ENCODE measurements at regions not wholly inside any gene's neighbourhood (a gene's known extent, or its start where the extent isn't known, plus 50 kb on each side); places are given as distances from the start of the nearest gene placed in this dataset.

GRCh38 chr16:64381979-64382378, 739.9 kb downstream of the CDH11 start:
- H3K4me1 ChIP-seq: no peaks in the 10 kb centered on the region
- DNase-seq: no peak
- TF ChIP-seq CTCF (IDR thresholded peaks at IDR 0.05; ENCODE audit: low read depth, low read length): no peak
- no peaks in the 10 kb centered on the region for H3K36me3 ChIP-seq
- no peaks in the 10 kb centered on the region for H3K27me3 ChIP-seq
- H3K9me3 ChIP-seq: no peaks in the 10 kb centered on the region
- H3K4me3 ChIP-seq (ENCODE audit: low read depth, low read length): no peak overlapping the region

- DNase-seq: peak; percentile 17
- Histone ChIP-seq H3K4me1 (no peaks in the 10 kb centered on the region), H3K9me3 (no peaks in the 10 kb centered on the region)
Observed at GRCh38 chr16:64380751-64381150, 741.1 kb downstream of the CDH11 start.

GRCh38 chr16:64375391-64375980, 746.4 kb downstream of the CDH11 start:
- TF ChIP-seq CTCF (IDR thresholded peaks at IDR 0.05; ENCODE audit: low read depth, low read length): no peak
- Histone ChIP-seq H3K4me1 (no peaks in the 10 kb centered on the region), H3K36me3 (no peaks in the 10 kb centered on the region), H3K9me3 (no peaks in the 10 kb centered on the region), H3K4me3 (ENCODE audit: low read depth, low read length) (no peak overlapping the region), H3K27me3 (no peaks in the 10 kb centered on the region)
- DNase-seq: no peak

More at GRCh38 chr16:64380751-64381150, 741.1 kb downstream of the CDH11 start:
- H3K27me3 ChIP-seq: no peaks in the 10 kb centered on the region
- no peak overlapping the region for H3K4me3 ChIP-seq (ENCODE audit: low read depth, low read length)
- no peak for TF ChIP-seq CTCF (IDR thresholded peaks at IDR 0.05; ENCODE audit: low read depth, low read length)
- H3K36me3 ChIP-seq: no peaks in the 10 kb centered on the region

- DNase-seq: no peak
- H3K27me3 ChIP-seq: no peaks in the 10 kb centered on the region
- TF ChIP-seq CTCF (IDR thresholded peaks at IDR 0.05; ENCODE audit: low read depth, low read length): no peak
- H3K36me3 ChIP-seq: no peaks in the 10 kb centered on the region
- H3K4me1 ChIP-seq: no peaks in the 10 kb centered on the region
- no peaks in the 10 kb centered on the region for H3K9me3 ChIP-seq
- H3K4me3 ChIP-seq (ENCODE audit: low read depth, low read length): no peak overlapping the region
Observed at GRCh38 chr16:64370112-64370511, 751.8 kb downstream of the CDH11 start.

GRCh38 chr16:64365448-64365931, 756.4 kb downstream of the CDH11 start:
- Histone ChIP-seq H3K4me1 (peaks cover 11% of the 10 kb centered on the region), H3K4me3 (ENCODE audit: low read depth, low read length) (no peak overlapping the region)
- TF ChIP-seq CTCF (IDR thresholded peaks at IDR 0.05; ENCODE audit: low read depth, low read length): no peak

GRCh38 chr16:64364894-64365293, 757.0 kb downstream of the CDH11 start:
- Histone ChIP-seq H3K9me3 (no peaks in the 10 kb centered on the region; the same call in 1 of the 2 replicates), H3K4me3 (ENCODE audit: low read depth, low read length) (no peak overlapping the region), H3K36me3 (no peaks in the 10 kb centered on the region), H3K27me3 (no peaks in the 10 kb centered on the region), H3K4me1 (peaks cover 11% of the 10 kb centered on the region)
- no peak for TF ChIP-seq CTCF (IDR thresholded peaks at IDR 0.05; ENCODE audit: low read depth, low read length)
- no peak for DNase-seq

More at GRCh38 chr16:64365448-64365931, 756.4 kb downstream of the CDH11 start:
- Histone ChIP-seq H3K27me3 (no peaks in the 10 kb centered on the region), H3K9me3 (no peaks in the 10 kb centered on the region; the same call in 1 of the 2 replicates), H3K36me3 (no peaks in the 10 kb centered on the region)
- DNase-seq: no peak
